Body of pancreas (tissue), 4 donors: ENCODE measurements at regions not wholly inside any gene's neighbourhood (a gene's known extent, or its start where the extent isn't known, plus 50 kb on each side); places are given as distances from the start of the nearest gene placed in this dataset.

Experiments
- ATAC-seq: fragments of 150-250 bp; one replicate; pipeline ENCODE4 v1.9.1; 2016
- DNase-seq, 4 donors: peaks; one replicate each; pipeline ENCODE4 v3.0.0-alpha.2; 2019
- H3K27ac ChIP-seq, 4 donors: fragments of 200-600 bp; sonication (generic); 1 replicate in 3 of 4; 2 replicates in 1 of 4; pipeline versions ENCODE4 v1.5.1 to v1.6.1; 2016 to 2019; ENCODE audit warnings: mild to moderate bottlenecking in 1 of 4, mixed read lengths in 1 of 4, moderate library complexity in 1 of 4
- H3K27me3 ChIP-seq, 2 donors: fragments of 200-600 bp; sonication (generic); one replicate each; pipeline ENCODE4 v1.6.0; 2016; ENCODE audit warnings: mild to moderate bottlenecking in 1 of 2
- H3K36me3 ChIP-seq, 2 donors: fragments of 200-600 bp; sonication (generic); replicated peaks in 1 of 2; 2 replicates each; pipeline ENCODE4 v1.5.1; 2016; ENCODE audit warnings: low read depth in 2 of 2; ENCODE audit not compliant: insufficient read depth in 1 of 2
- H3K4me1 ChIP-seq: fragments of 200-600 bp; sonication (generic); one replicate; pipeline ENCODE4 v1.6.0; 2016
- H3K4me3 ChIP-seq, 2 donors: fragments of 200-600 bp; sonication (generic); 1 replicate in 1 of 2; 2 replicates in 1 of 2; pipeline ENCODE4 v1.5.1; 2016 to 2019
- H3K9me3 ChIP-seq, 3 donors: fragments of 200-600 bp; sonication (generic); 1 replicate in 2 of 3; 2 replicates in 1 of 3; pipeline ENCODE4 v1.5.1; 2016
- POLR2A ChIP-seq, 3 donors: fragments of 450-650 bp; IDR thresholded peaks; one replicate each; pipeline ENCODE4 v1.6.1; 2016; ENCODE audit warnings: antibody characterized with exemption in 3 of 3, mild to moderate bottlenecking in 2 of 3
- WGBS, 2 donors: methylation state at CpG; one replicate each; pipeline ENCODE4 v1.1.5; 2017; 5-methylcytosine and 5-hydroxymethylcytosine counted together
- intact Hi-C: fragments of 100-400 bp; cut with DNase I; formaldehyde crosslinking; loops from one replicate; pipeline ENCODE4 v1.15.1; 2023
- TF ChIP-seq, protein P1 (sequence below), 7 experiments: fragments of 450-650 bp in 4 of 7; fragments of 200-600 bp in 3 of 7; sonication (generic) in 3 of 7; IDR thresholded peaks; one replicate each; pipeline ENCODE4 v1.5.1; 2016 to 2019; ENCODE audit warnings: antibody characterized with exemption in 7 of 7

DNA sequence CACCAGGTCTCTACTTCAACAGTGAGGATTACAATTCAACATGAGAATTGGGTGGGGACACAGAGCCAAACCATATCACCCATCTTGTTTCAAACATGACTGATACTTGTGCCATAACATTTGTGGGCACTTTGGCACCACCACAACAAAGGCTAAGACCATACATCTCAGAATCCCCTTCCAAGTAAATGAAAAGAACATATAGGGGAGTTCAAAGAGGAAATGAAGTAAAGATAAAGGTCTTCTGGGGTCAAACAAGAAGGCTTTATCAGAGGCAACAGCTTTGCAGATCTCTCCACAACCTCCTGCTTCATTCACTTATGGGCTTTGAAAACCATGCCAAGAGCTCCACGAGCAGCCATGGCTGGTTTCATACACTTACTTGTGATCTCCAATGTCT lies 122.7 kb downstream of the ANKRD50 start:
- TF ChIP-seq, protein P1, sequence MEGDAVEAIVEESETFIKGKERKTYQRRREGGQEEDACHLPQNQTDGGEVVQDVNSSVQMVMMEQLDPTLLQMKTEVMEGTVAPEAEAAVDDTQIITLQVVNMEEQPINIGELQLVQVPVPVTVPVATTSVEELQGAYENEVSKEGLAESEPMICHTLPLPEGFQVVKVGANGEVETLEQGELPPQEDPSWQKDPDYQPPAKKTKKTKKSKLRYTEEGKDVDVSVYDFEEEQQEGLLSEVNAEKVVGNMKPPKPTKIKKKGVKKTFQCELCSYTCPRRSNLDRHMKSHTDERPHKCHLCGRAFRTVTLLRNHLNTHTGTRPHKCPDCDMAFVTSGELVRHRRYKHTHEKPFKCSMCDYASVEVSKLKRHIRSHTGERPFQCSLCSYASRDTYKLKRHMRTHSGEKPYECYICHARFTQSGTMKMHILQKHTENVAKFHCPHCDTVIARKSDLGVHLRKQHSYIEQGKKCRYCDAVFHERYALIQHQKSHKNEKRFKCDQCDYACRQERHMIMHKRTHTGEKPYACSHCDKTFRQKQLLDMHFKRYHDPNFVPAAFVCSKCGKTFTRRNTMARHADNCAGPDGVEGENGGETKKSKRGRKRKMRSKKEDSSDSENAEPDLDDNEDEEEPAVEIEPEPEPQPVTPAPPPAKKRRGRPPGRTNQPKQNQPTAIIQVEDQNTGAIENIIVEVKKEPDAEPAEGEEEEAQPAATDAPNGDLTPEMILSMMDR (IDR thresholded peaks at IDR 0.05) = no peak
- TF ChIP-seq POLR2A (IDR thresholded peaks at IDR 0.05) = no peak
- Histone ChIP-seq H3K36me3 (no peaks in the 10 kb centered on the region), H3K27me3 (no peaks in the 10 kb centered on the region), H3K4me3 (no peak overlapping the region), H3K9me3 (no peaks in the 10 kb centered on the region), H3K4me1 (no peaks in the 10 kb centered on the region), H3K27ac (no peak overlapping the region)
- WGBS, 2 donors = 86 to 92% methylated on average over 1 of the region's 1 CpG
- intact Hi-C loops = no loop called here
- ATAC-seq = no peak
- no peak for DNase-seq

GRCh38 chr4:124590480-124590879 lies 122.1 kb downstream of the ANKRD50 start:
- Histone ChIP-seq H3K36me3 (no peaks in the 10 kb centered on the region), H3K27me3 (no peaks in the 10 kb centered on the region), H3K4me3 (no peak overlapping the region), H3K27ac (no peak overlapping the region), H3K9me3 (no peaks in the 10 kb centered on the region), H3K4me1 (no peaks in the 10 kb centered on the region)
- intact Hi-C loops = no loop called here
- ATAC-seq (no peak), DNase-seq (no peak)
- TF ChIP-seq, protein P1 (IDR thresholded peaks at IDR 0.05) = no peak
- no peak for TF ChIP-seq POLR2A (IDR thresholded peaks at IDR 0.05)

- H3K27ac ChIP-seq = no peak overlapping the region
- DNase-seq = no peak
- 66 to 69% methylated on average over 2 of the region's 2 CpGs for WGBS, 2 donors
- H3K4me3 ChIP-seq = no peak overlapping the region
- TF ChIP-seq, protein P1 (IDR thresholded peaks at IDR 0.05) = no peak
- no peak for TF ChIP-seq POLR2A (IDR thresholded peaks at IDR 0.05)
- no peak for ATAC-seq
- H3K4me1 ChIP-seq = no peaks in the 10 kb centered on the region
- H3K9me3 ChIP-seq = no peaks in the 10 kb centered on the region
- H3K27me3 ChIP-seq = no peaks in the 10 kb centered on the region
- intact Hi-C loops = no loop called here
- no peaks in the 10 kb centered on the region for H3K36me3 ChIP-seq
These were observed 120.9 kb downstream of the ANKRD50 start for GRCh38 chr4:124591637-124592036.

DNA sequence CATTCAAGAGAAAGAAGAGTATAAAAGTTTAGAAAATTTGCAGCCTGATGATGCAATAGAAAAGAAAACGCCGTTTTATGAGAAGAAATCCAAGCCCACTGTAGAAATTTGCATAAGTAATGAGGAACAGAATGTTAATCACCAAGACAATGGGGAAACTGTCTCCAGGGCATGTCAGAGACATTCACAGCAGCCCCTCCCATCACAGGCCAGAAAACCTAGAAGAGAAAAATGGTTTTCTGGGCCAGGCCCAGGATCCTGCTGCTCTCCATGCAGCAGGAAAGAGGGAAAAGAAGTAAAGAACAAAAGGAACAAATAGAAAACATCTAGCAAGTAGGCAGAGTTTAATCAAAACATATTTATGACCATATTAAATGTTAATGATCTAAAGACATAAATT lies 119.0 kb downstream of the ANKRD50 start:
- intact Hi-C loops = no loop called here
- H3K36me3 ChIP-seq = no peaks in the 10 kb centered on the region
- no peak for TF ChIP-seq POLR2A (IDR thresholded peaks at IDR 0.05)
- TF ChIP-seq, protein P1 (IDR thresholded peaks at IDR 0.05) = no peak
- H3K27ac ChIP-seq = no peak overlapping the region
- no peaks in the 10 kb centered on the region for H3K27me3 ChIP-seq
- H3K9me3 ChIP-seq = no peaks in the 10 kb centered on the region
- no peak overlapping the region for H3K4me3 ChIP-seq
- 71 to 87% methylated on average over 2 of the region's 2 CpGs for WGBS, 2 donors
- no peaks in the 10 kb centered on the region for H3K4me1 ChIP-seq
- ATAC-seq = no peak
- DNase-seq = no peak

DNA sequence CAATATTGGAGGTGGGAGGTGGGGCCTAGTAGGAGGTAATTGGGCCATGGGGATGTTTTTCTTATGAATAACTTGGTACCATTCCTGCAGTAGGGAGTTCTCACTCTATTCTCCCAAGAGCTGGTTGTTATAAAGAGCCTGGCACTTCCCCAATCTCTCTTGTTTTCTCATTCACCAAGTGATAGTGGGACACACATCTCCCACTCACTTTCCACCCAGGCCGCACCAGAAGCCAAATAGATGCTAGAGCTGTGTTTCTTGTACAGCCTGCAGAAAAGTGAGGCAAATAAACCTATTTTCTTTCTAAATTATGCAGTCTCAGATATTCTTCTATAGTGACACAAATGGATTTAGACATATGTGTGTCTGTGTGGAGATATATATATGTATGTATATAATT lies 117.6 kb downstream of the ANKRD50 start:
- Histone ChIP-seq H3K27me3 (no peaks in the 10 kb centered on the region), H3K4me1 (no peaks in the 10 kb centered on the region), H3K9me3 (no peaks in the 10 kb centered on the region), H3K27ac (no peak overlapping the region), H3K4me3 (no peak overlapping the region), H3K36me3 (no peaks in the 10 kb centered on the region)
- DNase-seq (no peak), ATAC-seq (no peak)
- 96% methylated on average over 1 of the region's 1 CpG for WGBS, 2 donors
- intact Hi-C loops = no loop called here
- TF ChIP-seq, protein P1 (IDR thresholded peaks at IDR 0.05) = no peak
- TF ChIP-seq POLR2A (IDR thresholded peaks at IDR 0.05) = no peak
